NCI-H187 (cell line): ENCODE measurements at regions not wholly inside any gene's neighbourhood (a gene's known extent, or its start where the extent isn't known, plus 50 kb on each side); places are given as distances from the start of the nearest gene placed in this dataset.

Experiments used
- DNase-seq, 2 experiments: peaks; one replicate each; lab custom pipeline; 2025; lab: John Stamatoyannopoulos, UW

GRCh38 chr17:70875729-70876310 is 706.5 kb downstream of the KCNJ2 start:
- DNase-seq = no peak

GRCh38 chr17:70878879-70879278 is 709.5 kb downstream of the KCNJ2 start:
- no peak for DNase-seq

- no peak for DNase-seq
Measured at GRCh38 chr17:70879401-70879800, 710.1 kb downstream of the KCNJ2 start.

- DNase-seq = no peak
Measured at GRCh38 chr17:70881093-70881492, 711.8 kb downstream of the KCNJ2 start.

GRCh38 chr17:70882504-70882903 is 713.2 kb downstream of the KCNJ2 start:
- no peak for DNase-seq

GRCh38 chr17:70886648-70887047 is 717.3 kb downstream of the KCNJ2 start:
- DNase-seq = no peak

GRCh38 chr17:70888324-70888723 is 719.0 kb downstream of the KCNJ2 start:
- DNase-seq = no peak

GRCh38 chr17:70891306-70891705 is 722.0 kb downstream of the KCNJ2 start:
- no peak for DNase-seq

GRCh38 chr17:70892527-70892926 is 723.2 kb downstream of the KCNJ2 start:
- no peak for DNase-seq

GRCh38 chr17:70896843-70897242 is 727.5 kb downstream of the KCNJ2 start:
- no peak for DNase-seq

- DNase-seq = no peak
Measured at GRCh38 chr17:70897446-70897845, 728.1 kb downstream of the KCNJ2 start.

- no peak for DNase-seq
Measured at GRCh38 chr17:70901870-70902269, 732.5 kb downstream of the KCNJ2 start.

GRCh38 chr17:70905796-70906195 is 736.5 kb downstream of the KCNJ2 start:
- no peak for DNase-seq

GRCh38 chr17:70906808-70907207 is 737.5 kb downstream of the KCNJ2 start:
- DNase-seq = no peak

- DNase-seq = no peak
Measured at GRCh38 chr17:70912716-70913485, 743.6 kb downstream of the KCNJ2 start.

- DNase-seq = no peak
Measured at GRCh38 chr17:70916469-70916868, 747.1 kb downstream of the KCNJ2 start.

- no peak for DNase-seq
Measured at GRCh38 chr17:70919241-70919640, 749.9 kb downstream of the KCNJ2 start.

GRCh38 chr17:70920416-70920815 is 751.1 kb downstream of the KCNJ2 start:
- DNase-seq = no peak

- no peak for DNase-seq
Measured at GRCh38 chr17:70922268-70922667, 752.9 kb downstream of the KCNJ2 start.

GRCh38 chr17:70924776-70925175 is 755.4 kb downstream of the KCNJ2 start:
- DNase-seq = no peak

GRCh38 chr17:70929226-70929625 is 759.9 kb downstream of the KCNJ2 start:
- no peak for DNase-seq

- DNase-seq = no peak
Measured at GRCh38 chr17:70934231-70934630, 764.9 kb downstream of the KCNJ2 start.

- DNase-seq = no peak
Measured at GRCh38 chr17:70934835-70935234, 765.5 kb downstream of the KCNJ2 start.

- DNase-seq = no peak
Measured at GRCh38 chr17:70936724-70937123, 767.4 kb downstream of the KCNJ2 start.
